Ovary (tissue), 3 donors: ENCODE measurements at regions not wholly inside any gene's neighbourhood (a gene's known extent, or its start where the extent isn't known, plus 50 kb on each side); places are given as distances from the start of the nearest gene placed in this dataset.
"Not testable (repeated sequence)": the region's sequence is repeated elsewhere in the genome, so short reads cannot be mapped to it uniquely, and the experiment has no call there.

Experiments used
- CTCF ChIP-seq, 3 donors: fragments of 450-650 bp in 2 of 3; fragments of 200-600 bp in 1 of 3; IDR thresholded peaks; one replicate each; pipeline versions ENCODE4 v1.5.1 to v1.8.0; 2016 to 2022; ENCODE audit warnings: antibody characterized with exemption in 3 of 3, mild to moderate bottlenecking in 1 of 3
- EP300 ChIP-seq: sonication (generic); formaldehyde crosslinking; IDR thresholded peaks from one replicate; pipeline ENCODE4 v1.6.1; 2017; ENCODE audit warnings: antibody characterized with exemption
- POLR2A ChIP-seq: fragments of 450-650 bp; IDR thresholded peaks from one replicate; pipeline ENCODE4 v1.6.1; 2017; ENCODE audit warnings: antibody characterized with exemption, mild to moderate bottlenecking, moderate library complexity
- donor health status: DM: no; HTN: no; CAD: no.

- TF ChIP-seq CTCF (IDR thresholded peaks at IDR 0.05); POLR2A; EP300: not testable (repeated sequence)
These were observed 1065.9 kb downstream of the TMEM121 start for GRCh38 chr14:106592115-106592852.
